OCI-LY7 (cell line): ENCODE measurements at regions not wholly inside any gene's neighbourhood (a gene's known extent, or its start where the extent isn't known, plus 50 kb on each side); places are given as distances from the start of the nearest gene placed in this dataset.

Experiments
- EZH2phosphoT487 ChIP-seq: fragments of 200-600 bp; sonication (generic); IDR thresholded peaks from 2 replicates; pipeline ENCODE4 v1.6.1; 2018; ENCODE audit warnings: low read depth, borderline replicate concordance, mild to moderate bottlenecking, mixed run types, antibody characterized with exemption, low read length, moderate library complexity, mixed read lengths
- TF ChIP-seq, protein P1 (sequence below): fragments of 200-600 bp; sonication (generic); conservative IDR thresholded peaks from 2 replicates; pipeline ENCODE4 v1.5.1; 2014; ENCODE audit warnings: mild to moderate bottlenecking, antibody characterized with exemption, low read length, moderate library complexity, mixed read lengths

- TF ChIP-seq, protein P1, sequence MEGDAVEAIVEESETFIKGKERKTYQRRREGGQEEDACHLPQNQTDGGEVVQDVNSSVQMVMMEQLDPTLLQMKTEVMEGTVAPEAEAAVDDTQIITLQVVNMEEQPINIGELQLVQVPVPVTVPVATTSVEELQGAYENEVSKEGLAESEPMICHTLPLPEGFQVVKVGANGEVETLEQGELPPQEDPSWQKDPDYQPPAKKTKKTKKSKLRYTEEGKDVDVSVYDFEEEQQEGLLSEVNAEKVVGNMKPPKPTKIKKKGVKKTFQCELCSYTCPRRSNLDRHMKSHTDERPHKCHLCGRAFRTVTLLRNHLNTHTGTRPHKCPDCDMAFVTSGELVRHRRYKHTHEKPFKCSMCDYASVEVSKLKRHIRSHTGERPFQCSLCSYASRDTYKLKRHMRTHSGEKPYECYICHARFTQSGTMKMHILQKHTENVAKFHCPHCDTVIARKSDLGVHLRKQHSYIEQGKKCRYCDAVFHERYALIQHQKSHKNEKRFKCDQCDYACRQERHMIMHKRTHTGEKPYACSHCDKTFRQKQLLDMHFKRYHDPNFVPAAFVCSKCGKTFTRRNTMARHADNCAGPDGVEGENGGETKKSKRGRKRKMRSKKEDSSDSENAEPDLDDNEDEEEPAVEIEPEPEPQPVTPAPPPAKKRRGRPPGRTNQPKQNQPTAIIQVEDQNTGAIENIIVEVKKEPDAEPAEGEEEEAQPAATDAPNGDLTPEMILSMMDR = no peak
- no peak for TF ChIP-seq EZH2phosphoT487
Observed at GRCh38 chr2:235180642-235181041, 228.8 kb downstream of the SH3BP4 start.
